HG03064 (cell line): ENCODE measurements at regions not wholly inside any gene's neighbourhood (a gene's known extent, or its start where the extent isn't known, plus 50 kb on each side); places are given as distances from the start of the nearest gene placed in this dataset.

ENCODE experiments used
- ATAC-seq: cut with Tn5 transposase; IDR thresholded peaks from one replicate; pipeline ENCODE4 v1.9.1; 2021; ENCODE audit warnings: low read depth; ENCODE audit not compliant: unreplicated experiment

DNA sequence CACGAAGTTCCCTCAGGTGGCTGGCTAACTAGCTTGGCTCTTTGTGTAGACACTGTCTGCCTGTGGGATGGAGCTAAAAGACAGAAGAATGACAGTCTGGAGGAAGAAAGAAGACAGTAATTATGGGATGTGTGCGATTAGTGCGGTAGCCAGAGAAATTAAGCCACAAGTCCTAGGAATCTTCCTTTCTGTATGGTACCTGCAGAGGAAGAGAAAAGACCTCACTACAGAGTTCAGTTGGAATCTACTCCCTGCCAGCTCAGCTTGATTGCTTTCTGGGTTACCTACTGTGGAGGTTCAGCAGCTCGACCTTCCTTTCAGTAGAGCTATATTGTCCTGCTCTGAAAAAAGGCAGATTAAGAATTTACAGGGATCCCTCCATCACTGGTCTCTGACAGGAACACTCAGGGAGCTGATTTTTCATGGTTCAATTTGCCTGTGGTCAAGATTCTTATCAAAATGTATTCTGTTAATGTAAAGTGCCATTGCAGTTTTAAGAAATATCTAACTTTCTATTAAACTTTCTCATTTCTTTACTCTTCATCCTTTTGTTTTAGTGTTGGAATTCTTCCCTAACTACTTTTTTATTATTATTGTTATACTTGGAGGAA is 187.2 kb downstream of the CENPW start:
- ATAC-seq, result no peak

DNA sequence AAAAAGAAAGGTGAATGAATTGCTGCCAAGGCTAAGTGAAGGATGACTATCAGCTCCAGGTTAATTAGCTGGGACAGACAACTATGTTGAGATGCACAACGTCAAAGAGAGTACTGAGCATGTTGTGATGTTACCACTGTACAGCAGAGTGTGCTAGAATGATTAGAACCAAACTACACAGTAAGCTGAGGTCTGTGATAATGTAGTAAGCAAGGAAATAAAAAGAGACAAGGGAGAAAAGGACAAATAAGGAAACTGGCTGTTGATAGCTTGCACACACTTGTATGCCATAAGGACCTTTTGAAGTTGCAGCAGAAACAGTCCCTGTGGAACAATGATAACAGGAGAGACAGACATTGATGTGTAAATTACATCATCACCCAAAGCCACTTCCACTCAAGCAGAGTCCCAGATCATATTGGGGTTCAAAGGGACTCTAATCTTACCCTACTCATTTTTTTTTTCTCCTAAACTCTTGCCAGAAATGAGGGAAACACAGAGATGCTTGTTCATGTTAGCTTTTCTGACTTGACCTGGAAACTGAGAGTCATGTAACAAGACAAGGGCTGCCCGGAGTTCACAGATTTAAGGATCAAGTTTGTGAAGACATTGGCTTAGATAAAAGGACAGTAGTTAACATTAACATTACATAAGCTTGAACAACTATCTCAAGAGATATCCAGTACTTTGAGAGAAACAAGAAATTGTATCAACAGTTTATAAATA is 189.9 kb downstream of the CENPW start:
- no peak for ATAC-seq

DNA sequence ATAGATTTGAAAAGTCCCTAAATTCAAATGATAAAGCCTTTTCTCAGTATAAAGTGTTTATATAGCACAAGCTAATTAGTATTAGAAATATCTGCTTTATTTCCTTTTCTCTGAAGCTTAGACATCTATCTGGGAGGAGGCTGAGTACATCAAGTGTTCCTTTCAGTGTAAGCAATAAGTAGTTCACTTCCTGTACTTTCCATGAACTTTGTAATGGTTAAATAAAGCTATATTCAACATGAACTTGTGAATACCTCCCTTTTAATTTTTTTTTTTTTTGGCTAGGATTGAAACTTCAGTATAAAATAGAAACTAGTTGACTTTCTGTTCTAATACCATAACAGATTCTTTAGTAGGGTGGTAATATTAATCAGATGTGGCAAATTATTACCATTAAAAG is 190.9 kb downstream of the CENPW start:
- no peak for ATAC-seq

DNA sequence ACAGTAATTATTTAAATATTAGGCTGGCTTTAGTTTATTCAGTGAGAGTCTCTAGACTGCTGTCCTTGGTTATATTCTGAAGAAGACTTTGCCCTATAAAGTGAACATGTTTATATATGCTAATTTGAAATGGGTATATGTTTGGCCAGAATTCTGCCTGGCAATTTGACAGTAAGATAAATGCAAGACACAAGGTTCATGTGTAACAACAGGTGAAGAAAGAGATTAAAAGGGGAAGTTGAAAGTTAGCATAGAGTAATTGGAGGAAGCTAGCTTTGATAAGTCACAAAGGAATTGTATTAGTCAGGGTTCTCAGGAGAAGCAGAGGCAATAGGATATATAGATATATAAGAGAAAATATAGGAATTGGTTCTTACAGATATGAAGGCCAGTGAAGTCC is 191.4 kb downstream of the CENPW start:
- no peak for ATAC-seq

DNA sequence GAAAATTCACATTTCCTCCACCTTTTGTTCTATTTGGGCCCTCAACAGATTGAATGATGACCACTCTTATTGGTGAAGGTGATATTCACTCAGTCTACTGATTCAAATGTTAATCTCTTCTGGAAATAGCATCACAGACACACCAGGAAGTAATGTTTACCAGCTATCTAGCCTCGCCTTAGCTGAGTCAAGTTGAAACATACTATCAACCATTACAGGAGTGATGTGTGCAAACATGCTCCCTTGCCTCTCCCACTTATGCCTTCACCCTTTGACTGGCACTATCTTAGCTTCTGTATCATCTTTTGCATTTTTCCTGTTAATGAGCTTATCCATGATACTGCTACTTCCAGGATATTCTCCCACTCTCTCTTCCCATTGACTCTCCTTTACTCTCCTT is 191.9 kb downstream of the CENPW start:
- peak; percentile 62 for ATAC-seq

DNA sequence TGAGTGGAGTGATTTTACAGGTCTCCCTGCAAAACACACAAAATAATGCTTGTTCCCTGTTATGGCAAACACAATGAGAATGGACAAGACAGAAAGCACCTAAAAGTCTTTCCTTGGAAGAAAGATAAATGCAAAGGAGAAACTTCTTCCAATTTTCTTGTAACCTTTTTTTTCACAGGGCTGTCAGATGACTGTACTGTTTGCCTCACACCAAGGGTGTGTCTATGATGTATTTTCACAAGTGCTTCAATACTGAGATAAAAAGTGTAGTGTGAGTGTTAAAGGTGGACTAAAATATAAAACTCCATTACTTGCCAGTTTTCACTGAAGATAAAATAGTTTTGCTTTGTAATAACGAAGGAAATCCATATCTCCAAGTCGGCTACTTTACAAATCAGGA is 194.5 kb downstream of the CENPW start:
- ATAC-seq, result no peak

DNA sequence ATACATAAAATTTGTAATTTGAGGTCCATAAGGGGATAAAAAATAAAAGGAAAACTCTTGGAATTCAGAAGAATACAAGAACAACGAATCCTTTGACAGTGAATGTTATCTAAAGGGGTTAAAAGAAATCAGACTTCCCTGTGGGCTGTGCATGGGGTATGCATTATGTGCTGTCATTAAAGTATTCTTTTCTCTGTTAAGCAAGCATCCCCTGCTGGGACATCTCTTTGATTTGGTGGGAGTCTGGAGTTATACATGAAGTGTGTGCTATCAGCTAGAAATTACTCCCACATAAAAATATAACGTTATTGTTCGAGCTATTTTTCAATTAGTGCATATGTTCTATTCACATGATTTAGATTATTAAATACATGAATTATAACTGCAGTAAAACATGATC is 195.2 kb downstream of the CENPW start:
- no peak for ATAC-seq

DNA sequence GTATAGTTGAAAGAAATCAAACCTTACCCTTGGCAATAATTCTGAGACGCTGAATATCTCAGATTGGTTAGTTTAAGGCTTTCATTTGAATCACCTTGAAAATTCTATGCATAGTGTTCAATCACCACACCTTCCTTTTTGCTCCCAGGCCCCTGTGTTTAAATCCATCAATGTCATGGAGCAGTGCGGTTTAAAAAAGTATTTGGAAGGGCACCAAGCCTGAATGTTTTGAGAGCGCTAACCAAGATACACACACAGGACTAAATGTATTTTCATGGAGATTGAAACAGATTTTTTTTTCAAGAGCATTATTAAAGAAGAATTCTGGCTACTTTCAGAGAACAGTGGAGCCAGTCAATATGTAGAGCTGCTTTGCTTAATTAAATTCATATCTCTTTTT is 195.7 kb downstream of the CENPW start:
- no peak for ATAC-seq

DNA sequence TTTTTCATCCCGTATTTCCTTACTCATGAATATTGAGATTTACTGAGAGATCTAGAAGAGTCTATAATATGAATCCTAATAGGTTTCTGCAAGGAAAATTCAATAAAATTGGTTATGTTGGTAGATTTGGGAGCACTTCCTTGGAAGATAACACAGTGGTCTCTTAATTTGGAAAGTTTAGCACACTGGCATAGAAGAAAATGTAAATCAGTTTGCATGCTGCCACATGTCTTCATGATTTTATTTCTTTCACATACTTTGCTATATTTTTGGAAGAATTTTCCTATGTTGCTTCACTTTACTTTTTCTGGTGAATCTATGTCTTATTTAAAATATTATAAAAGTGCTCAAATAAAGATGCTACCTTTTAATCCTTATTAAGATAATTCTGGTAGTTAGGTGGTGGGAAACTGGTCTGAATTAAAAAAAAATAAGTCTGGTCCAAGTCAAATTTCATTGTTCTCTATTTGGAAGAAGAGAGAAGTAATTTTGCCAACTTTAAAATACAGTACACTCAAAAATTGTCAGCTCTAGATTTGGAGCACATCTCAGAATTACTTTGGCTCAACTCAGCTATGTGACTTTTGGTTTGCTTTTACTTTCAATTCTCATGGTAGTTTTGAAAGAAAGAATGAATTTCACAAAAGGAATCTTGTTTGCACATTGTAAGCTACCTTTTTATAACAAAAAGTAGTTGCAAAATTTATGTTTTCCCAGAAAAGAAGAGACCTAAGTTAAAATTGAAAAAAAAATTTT is 197.3 kb downstream of the CENPW start:
- ATAC-seq, result no peak

DNA sequence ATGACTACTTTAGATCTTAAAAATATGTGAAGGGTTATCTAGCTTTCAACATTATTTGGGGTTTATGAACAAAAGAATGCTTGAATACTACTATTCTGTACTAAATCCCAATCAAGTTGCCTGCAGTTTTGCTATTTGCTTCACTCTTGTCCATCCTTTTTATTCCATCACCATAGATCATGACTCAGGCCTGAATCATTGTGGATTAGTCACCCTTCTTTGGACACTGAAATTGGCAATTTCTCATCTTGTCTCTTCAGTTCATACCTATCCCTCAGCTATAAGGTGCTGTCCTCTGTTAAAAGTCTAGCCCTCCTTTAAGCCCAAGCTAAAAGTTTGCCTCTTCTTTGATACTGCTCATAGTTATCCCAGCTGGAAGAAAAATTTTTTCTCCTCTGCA is 199.1 kb downstream of the CENPW start:
- no peak for ATAC-seq

DNA sequence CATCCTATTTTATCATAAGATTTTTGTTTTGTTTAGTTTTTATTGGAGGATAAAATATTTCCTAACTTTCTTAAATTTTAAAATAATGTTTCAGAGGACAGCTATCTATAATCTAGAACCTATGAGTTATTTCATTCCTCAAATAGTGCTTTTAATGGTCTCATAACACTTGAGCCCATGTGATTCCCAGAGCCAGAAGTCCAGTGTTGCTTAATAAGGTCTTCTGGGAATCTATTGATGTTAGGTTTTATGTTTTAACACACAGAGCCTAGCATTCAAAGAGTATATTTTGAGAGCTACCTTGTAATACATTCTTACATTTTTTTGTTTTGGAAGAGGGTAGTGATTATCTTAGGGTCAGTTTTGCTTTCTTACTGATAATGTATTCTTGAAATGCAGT is 200.2 kb downstream of the CENPW start:
- ATAC-seq, result no peak

DNA sequence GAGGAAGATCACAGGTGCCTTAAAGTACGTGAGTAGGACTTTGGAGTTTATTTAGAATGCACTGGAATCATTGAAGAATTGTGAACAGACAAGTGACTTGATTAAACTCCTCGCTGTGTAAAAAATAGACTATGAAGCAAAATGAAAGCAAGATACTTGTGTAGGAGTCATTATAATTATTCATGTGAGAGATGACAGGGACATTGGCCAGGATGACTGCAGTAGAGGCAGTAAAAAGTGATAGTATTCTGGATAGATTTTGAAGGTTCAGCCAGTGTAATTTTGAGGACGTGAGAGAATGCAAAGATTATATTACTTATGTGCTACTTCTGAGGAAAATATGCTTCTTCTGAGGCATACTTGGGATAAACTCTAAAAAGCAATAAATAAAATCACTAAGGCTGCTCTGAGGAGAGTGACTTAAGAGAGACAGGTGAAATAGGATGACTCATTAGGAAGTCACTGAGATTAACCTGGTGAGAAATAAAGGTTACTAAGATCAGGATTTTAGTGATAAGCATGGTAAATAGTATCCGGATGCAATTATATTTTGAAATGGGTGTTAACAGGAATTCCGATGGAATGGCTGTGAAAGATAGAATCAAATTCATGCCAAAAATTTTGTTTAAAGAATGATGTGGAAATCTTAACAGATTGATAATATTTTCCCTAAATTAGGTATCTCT is 202.0 kb downstream of the CENPW start:
- no peak for ATAC-seq

DNA sequence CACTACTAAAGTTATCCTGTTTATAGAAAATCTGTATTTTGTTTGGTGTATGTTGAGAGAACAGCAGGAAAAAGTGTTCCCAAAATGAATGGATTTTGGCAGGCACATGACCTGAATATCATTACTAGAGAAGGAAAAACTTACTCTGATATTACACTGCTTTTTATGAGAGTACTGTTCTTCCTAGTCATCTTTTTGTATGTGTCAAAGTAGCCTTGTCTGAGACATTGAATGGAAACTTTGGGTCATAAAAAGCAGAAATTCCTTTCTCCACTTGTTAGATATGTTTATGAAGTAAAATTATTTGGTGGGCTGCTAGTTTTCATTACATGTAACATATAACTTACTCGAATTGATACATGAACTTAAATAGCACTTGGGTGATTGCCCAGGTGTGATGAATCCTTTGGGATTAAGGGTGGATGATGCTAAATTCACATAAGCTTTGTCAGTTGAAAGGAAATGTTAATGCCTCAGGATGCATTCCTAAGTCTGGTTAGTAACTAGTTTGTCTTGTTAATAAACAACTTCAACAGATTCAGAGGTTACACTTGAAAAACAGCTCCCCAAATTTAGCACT is 206.7 kb downstream of the CENPW start:
- no peak for ATAC-seq

DNA sequence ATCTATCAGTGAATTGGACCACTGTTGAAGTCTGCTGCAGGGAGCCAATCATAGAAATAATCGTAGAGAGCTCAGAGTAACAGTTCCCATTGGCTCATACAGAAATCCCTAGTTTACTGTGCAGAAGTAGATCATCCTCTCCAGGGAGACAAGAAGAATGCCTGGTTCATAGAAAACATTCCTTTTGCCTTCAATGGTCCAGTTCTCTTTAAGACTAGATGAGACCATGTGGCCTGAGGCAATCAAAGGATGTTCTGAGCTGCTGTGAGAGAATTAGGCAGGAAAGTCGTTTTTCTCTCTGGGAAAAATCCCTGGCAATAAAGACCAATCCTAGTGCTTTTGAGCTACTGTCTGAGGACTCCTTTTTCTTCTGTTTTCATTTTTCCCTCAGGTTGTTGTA is 208.4 kb downstream of the CENPW start:
- no peak for ATAC-seq

DNA sequence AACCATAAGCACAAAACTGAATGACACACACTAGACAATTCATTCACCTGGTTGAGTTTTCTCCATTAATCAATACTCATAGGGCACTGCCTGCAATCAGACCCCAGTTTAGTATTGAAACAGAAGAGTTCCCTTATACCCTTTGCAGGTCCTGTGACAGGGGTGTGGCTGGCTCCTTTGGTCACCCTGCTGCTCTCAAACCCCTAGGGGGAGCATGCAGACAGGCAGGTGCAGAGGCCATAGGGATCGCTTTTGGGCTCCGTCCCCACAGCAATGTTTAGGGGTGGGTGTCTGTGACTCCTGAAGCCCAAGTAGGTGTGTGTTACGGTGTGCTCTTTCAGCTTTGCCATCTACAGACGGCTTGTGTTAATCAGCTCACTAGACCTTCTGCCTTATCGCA is 210.4 kb downstream of the CENPW start:
- ATAC-seq, result no peak

DNA sequence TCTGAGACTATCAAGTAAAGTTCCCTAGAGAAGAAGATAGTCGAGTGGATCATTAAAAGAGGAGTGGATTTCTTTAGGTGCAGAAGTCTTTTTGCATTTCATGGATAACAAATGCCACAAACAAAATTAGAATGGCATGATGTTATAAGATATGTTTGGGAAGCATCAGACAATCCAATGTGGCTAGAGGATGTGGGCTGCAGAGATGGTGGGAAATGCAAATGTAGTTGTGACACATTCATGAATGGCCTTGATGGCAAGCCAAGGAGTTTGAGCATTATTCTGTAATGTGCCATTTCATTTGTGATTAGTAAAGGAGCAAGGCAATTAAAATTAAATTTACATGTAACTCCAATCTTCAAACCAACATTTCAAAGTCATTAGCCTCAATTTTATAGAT is 211.9 kb downstream of the CENPW start:
- ATAC-seq, result no peak

DNA sequence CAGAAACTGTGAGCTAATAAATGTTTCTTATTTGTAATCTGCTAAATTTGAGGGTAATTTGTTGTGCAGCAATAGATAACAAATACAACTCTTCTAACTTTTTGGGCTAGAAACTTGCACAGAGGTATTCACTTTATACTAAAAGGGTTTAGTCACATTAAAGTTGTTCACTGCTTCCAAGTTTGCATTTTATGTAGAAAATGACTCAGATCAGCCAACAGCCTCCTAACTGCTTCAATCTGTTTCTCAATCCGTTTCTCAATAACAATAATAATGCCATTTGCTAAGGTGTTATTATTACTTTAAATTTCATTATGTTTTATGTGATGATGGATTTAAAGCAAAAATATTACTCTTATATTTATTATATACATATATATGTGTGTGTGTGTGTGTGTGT is 213.9 kb downstream of the CENPW start:
- ATAC-seq, result no peak

DNA sequence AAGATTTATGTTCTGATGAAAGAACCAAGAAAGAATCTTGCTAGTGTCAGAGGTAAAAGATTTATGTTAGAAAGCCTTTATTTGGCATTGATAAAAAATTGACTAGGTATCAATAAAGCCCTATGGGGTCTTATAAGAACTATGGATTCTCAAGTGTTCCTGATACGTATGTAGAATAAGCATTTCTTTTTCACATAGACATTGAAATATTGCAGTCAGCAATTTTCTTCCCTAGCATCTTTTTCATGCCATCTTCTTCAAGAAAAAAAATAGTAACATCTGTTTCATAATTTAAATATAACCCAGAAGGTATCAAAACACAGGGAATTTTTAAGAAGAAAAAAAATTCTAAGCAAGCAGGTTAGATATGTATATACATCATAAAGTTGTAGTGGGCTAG is 230.6 kb downstream of the CENPW start:
- ATAC-seq, result no peak

DNA sequence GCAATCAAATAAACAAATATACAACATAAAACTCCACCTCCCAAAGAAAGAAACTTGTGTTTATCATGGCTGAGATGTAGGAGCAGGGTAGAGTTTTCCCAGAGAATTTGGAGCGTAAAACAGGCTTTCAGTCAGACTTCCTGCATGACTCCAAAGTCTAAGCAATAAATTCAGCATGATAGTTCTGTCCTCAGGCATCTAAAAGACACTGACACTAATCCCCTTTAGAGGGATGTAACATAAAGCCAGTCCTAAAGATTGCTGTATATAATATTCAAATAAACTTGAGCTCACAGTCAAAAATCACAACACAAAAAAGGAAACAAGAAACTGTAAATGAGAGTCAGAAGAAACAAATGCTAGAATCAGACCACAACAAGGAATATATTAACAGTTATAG is 234.4 kb downstream of the CENPW start:
- ATAC-seq, result no peak

DNA sequence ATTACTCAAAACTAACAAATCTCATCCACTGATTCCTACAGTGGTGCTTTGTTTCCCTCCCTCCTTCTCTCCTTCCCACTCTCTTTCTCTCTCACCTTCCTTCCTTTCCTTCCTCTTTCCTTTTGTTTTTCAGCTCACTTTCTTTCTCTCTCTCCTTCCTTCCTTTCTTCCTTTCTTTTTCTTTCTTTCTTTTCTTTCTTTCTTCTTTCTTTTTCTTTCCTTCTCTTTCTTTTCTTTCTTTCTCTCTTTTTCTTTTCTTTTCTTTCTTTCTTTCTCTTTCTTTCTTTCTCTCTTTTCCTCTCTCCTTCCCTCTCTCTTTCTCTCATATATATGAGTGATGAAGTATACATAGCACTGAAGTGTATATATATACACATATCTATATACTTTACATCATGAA is 241.4 kb downstream of the CENPW start:
- no peak for ATAC-seq
